ENCODE measurements at regions not wholly inside any gene's neighbourhood (a gene's known extent, or its start where the extent isn't known, plus 50 kb on each side); places are given as distances from the start of the nearest gene placed in this dataset.

- no peak for DNase-seq (ENCODE audit: low read depth, low spot score)
Measured at GRCh38 chr11:134801570-134801969, 389.5 kb upstream of the B3GAT1 start.

- DNase-seq (ENCODE audit: low read depth, low spot score): no peak
Measured at GRCh38 chr11:134800826-134801225, 388.8 kb upstream of the B3GAT1 start.

GRCh38 chr11:134800130-134800529 lies 388.1 kb upstream of the B3GAT1 start:
- no peak for DNase-seq (ENCODE audit: low read depth, low spot score)

- no peak for DNase-seq (ENCODE audit: low read depth, low spot score)
Measured at GRCh38 chr11:134799386-134799785, 387.3 kb upstream of the B3GAT1 start.

GRCh38 chr11:134797411-134798089 lies 385.5 kb upstream of the B3GAT1 start:
- DNase-seq (ENCODE audit: low read depth, low spot score): no peak

- DNase-seq (ENCODE audit: low read depth, low spot score): no peak
Measured at GRCh38 chr11:134795017-134795416, 383.0 kb upstream of the B3GAT1 start.

GRCh38 chr11:134794192-134794591 lies 382.1 kb upstream of the B3GAT1 start:
- no peak for DNase-seq (ENCODE audit: low read depth, low spot score)

- DNase-seq (ENCODE audit: low read depth, low spot score): no peak
Measured at GRCh38 chr11:134792677-134793076, 380.6 kb upstream of the B3GAT1 start.

GRCh38 chr11:134792044-134792443 lies 380.0 kb upstream of the B3GAT1 start:
- DNase-seq (ENCODE audit: low read depth, low spot score): no peak

- DNase-seq (ENCODE audit: low read depth, low spot score): no peak
Measured at GRCh38 chr11:134791102-134791501, 379.1 kb upstream of the B3GAT1 start.

- DNase-seq (ENCODE audit: low read depth, low spot score): no peak
Measured at GRCh38 chr11:134789104-134789503, 377.1 kb upstream of the B3GAT1 start.

- no peak for DNase-seq (ENCODE audit: low read depth, low spot score)
Measured at GRCh38 chr11:134786636-134787035, 374.6 kb upstream of the B3GAT1 start.

- no peak for DNase-seq (ENCODE audit: low read depth, low spot score)
Measured at GRCh38 chr11:134785660-134786284, 373.7 kb upstream of the B3GAT1 start.

- no peak for DNase-seq (ENCODE audit: low read depth, low spot score)
Measured at GRCh38 chr11:134785059-134785458, 373.0 kb upstream of the B3GAT1 start.

GRCh38 chr11:134784568-134784967 lies 372.5 kb upstream of the B3GAT1 start:
- DNase-seq (ENCODE audit: low read depth, low spot score): no peak

- DNase-seq (ENCODE audit: low read depth, low spot score): no peak
Measured at GRCh38 chr11:134784046-134784445, 372.0 kb upstream of the B3GAT1 start.

- DNase-seq (ENCODE audit: low read depth, low spot score): no peak
Measured at GRCh38 chr11:134783234-134783633, 371.2 kb upstream of the B3GAT1 start.

- DNase-seq (ENCODE audit: low read depth, low spot score): no peak
Measured at GRCh38 chr11:134781380-134781866, 369.4 kb upstream of the B3GAT1 start.

- DNase-seq (ENCODE audit: low read depth, low spot score): no peak
Measured at GRCh38 chr11:134780486-134781147, 368.6 kb upstream of the B3GAT1 start.

GRCh38 chr11:134779179-134779578 lies 367.1 kb upstream of the B3GAT1 start:
- no peak for DNase-seq (ENCODE audit: low read depth, low spot score)

GRCh38 chr11:134768463-134768862 lies 356.4 kb upstream of the B3GAT1 start:
- DNase-seq (ENCODE audit: low read depth, low spot score): no peak

GRCh38 chr11:134765565-134765964 lies 353.5 kb upstream of the B3GAT1 start:
- no peak for DNase-seq (ENCODE audit: low read depth, low spot score)

GRCh38 chr11:134764966-134765365 lies 352.9 kb upstream of the B3GAT1 start:
- no peak for DNase-seq (ENCODE audit: low read depth, low spot score)

All from brain pericyte (primary cell).